Activated naive CD8-positive, alpha-beta T cell treated with anti-CD3 and anti-CD28 coated beads, Interleukin-2, amount 50 U/mL, for 24 hours (primary cell): ENCODE measurements at regions not wholly inside any gene's neighbourhood (a gene's known extent, or its start where the extent isn't known, plus 50 kb on each side); places are given as distances from the start of the nearest gene placed in this dataset.

Experiments
- ATAC-seq: fragments of 150-1000 bp; cut with Tn5 transposase; one replicate; pipeline ENCODE4 v1.10.0; 2021
- DNase-seq: peaks from one replicate; pipeline ENCODE4 v3.0.0; 2021
- H3K27ac Mint-ChIP-seq: one replicate; pipeline ENCODE4 v1.8.0; 2021; ENCODE audit warnings: mild to moderate bottlenecking, mixed read lengths
- H3K27me3 Mint-ChIP-seq: one replicate; pipeline ENCODE4 v1.8.0; 2021; ENCODE audit warnings: mixed read lengths
- H3K36me3 Mint-ChIP-seq: one replicate; pipeline ENCODE4 v1.8.0; 2021; ENCODE audit warnings: low read depth, mixed read lengths
- H3K4me1 Mint-ChIP-seq: one replicate; pipeline ENCODE4 v1.8.0; 2021; ENCODE audit warnings: mixed read lengths
- H3K4me3 Mint-ChIP-seq: one replicate; pipeline ENCODE4 v1.8.0; 2021; ENCODE audit warnings: mild to moderate bottlenecking, moderate library complexity, mixed read lengths
- H3K9me3 Mint-ChIP-seq: one replicate; pipeline ENCODE4 v1.8.0; 2021; ENCODE audit warnings: mixed read lengths

DNA sequence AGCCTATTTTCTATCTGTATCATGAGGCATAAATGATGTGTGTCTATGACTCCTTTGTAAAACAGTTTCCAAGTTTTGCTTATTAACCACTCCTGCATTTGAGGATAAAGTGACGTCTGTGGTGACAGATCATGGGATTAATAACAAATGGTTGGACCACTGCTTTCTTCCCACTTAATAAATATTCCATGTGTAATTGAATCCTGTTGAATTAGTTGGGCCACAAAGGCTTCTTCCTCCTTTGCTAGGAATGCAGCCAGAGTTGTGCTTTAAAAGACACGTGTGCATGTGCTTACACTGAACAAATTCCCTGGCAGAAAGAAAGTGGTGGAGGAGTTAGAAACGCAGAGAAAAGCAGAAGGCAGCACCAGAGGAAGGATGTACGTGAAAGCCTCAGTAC, 150.2 kb downstream of the ACTBL2 start:
- Mint-ChIP-seq H3K36me3 (no peaks in the 10 kb centered on the region), H3K27me3 (peaks cover 7% of the 10 kb centered on the region), H3K27ac (no peak overlapping the region), H3K4me1 (peaks cover 11% of the 10 kb centered on the region), H3K9me3 (no peaks in the 10 kb centered on the region), H3K4me3 (no peak overlapping the region)
- no peak for DNase-seq
- no peak for ATAC-seq

DNA sequence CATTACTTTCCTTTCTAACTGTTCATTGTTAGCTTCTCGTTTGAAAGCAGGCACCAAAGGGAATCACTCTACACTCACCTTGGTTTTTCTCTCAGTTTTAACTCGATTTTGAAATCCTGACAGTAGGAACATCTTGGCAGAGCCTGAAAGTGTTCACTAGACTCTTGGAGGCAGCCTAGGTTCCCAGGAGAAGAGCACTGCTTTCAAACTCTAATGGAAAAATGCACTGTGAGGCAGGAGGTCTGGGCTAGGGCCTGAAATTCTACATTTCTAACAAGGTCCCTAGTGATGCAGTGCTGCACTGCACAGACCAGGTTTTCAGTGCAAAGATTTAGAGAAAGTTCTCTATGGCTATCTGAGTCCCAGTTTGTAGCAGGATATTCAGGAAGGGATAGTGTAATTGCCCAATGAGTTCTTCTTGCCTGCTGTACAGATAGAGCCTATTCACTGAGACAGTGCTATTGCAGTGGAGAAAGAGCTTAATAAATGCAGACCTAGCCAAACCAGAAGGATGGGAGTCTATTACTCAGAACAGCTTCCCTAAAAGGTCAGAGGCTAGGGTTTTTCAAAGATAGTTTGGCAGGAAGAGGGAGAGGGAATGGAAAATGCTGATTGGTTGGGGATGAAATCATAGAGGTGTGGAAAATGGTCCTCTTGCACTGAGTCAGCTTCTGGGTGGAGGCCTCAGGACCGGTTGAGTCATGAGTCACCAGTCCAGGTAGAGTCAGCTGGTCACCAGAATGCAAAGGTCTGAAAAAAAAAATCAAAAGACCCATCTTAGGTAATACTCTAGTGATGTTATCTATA, 153.9 kb downstream of the GPBP1 start:
- Mint-ChIP-seq H3K27me3 (peaks cover 4% of the 10 kb centered on the region), H3K27ac (no peak overlapping the region), H3K9me3 (no peaks in the 10 kb centered on the region), H3K4me3 (no peak overlapping the region), H3K4me1 (peaks cover 16% of the 10 kb centered on the region), H3K36me3 (no peaks in the 10 kb centered on the region)
- peak; percentile 5 for DNase-seq
- ATAC-seq = peak; percentile 84

DNA sequence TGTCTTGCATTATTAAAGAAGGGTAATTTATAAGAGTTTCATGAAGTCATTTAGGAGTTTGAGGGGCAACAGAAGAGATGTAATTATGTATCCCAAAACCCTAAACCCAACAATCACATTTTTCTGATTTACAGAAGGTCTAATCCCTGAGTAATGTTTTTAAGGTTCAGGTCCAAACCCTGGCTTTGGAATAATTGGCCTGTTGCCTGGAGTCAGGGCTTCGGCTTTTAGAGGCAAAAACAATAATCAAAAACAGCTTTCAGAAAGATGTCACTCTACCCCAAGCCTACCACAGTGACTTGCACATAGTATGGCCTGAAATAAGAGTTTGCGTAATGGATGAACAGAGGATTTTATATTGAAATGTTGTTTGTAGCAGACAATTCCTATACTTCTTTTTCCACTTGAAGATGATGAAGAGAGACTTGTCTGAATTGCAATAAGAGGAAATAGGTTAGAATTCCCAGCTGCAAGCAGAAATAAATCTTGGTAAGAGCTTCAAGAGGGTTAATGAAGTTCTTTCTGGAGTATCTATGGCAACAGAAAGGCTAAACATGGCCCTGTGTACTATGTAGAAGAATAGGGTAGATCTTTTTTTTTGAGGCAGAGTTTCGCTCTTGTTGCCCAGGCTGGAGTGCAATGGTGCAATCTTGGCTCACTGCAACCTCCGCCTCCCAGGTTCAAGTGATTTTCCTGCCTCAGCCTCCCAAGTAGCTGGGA, 152.0 kb downstream of the GPBP1 start:
- Mint-ChIP-seq H3K4me1 (peaks cover 16% of the 10 kb centered on the region), H3K4me3 (no peak overlapping the region), H3K27me3 (peaks cover under 1% of the 10 kb centered on the region), H3K27ac (no peak overlapping the region), H3K9me3 (no peaks in the 10 kb centered on the region), H3K36me3 (no peaks in the 10 kb centered on the region)
- ATAC-seq (no peak), DNase-seq (no peak)

DNA sequence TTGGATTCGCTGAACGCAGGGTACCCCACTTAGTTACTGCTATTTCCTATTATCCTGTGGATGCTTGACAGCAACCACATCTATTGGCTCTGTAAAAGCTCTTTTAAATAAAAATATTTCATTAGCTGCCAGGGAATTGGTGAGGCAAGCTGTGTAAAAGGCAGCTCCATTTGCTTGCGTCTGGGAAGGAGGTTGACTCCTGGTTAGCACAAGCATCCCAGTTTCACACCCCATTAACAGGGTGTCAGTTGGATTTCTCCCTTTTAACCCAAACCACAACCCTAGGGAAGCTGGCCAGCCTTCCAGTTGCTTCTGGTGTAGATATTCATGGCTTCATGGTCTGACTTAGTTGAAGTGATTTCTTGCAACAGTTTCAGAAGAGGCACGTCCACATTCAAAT, 151.0 kb downstream of the GPBP1 start:
- no peak for DNase-seq
- Mint-ChIP-seq H3K27ac (no peak overlapping the region), H3K36me3 (no peaks in the 10 kb centered on the region), H3K27me3 (no peaks in the 10 kb centered on the region), H3K9me3 (no peaks in the 10 kb centered on the region), H3K4me1 (peaks cover 16% of the 10 kb centered on the region), H3K4me3 (no peak overlapping the region)
- ATAC-seq = no peak

DNA sequence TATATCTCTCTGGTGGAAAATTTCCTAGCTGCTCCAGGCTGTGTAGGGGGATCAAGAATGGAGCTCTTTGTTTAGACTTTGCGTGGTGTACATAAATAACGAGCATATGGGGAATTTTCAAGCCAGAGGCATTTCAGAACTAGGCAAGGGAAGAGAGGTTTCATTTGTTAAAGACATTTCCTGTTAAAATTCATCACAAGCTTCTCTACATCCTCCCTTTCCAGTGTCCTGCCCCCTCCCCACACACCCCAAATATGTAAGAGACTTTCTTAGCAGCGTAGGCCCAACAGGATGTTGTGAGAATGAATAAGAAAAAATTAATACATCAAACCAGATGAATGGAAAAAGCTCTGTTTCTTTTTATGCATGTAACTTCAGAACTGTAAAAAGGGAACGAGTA, 150.3 kb downstream of the GPBP1 start:
- no peak for ATAC-seq
- H3K27me3 Mint-ChIP-seq = no peaks in the 10 kb centered on the region
- H3K36me3 Mint-ChIP-seq = no peaks in the 10 kb centered on the region
- no peak overlapping the region for H3K27ac Mint-ChIP-seq
- peaks cover 16% of the 10 kb centered on the region for H3K4me1 Mint-ChIP-seq
- no peak for DNase-seq
- no peak overlapping the region for H3K4me3 Mint-ChIP-seq
- no peaks in the 10 kb centered on the region for H3K9me3 Mint-ChIP-seq

DNA sequence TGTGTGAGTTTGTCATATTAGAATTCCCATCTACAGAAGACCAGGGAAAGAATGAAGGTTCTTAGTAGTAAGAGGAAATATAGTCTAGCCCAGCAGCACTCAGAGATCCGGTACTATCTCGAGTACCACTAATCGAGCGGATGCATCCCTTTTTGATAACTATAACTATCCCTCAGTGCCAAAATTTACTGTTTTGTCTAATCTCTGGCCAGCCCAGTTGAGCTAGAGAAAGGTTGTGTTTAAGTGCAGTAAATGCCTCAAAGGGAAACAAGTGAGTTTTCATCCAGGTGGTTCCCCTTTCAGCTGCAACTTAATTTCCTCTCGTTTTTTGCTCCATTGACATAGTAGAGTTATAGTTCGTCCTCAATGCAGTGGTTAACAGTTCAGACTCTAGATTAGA, 146.7 kb downstream of the GPBP1 start:
- Mint-ChIP-seq H3K4me3 (no peak overlapping the region), H3K27ac (no peak overlapping the region), H3K4me1 (peaks cover 3% of the 10 kb centered on the region), H3K27me3 (peaks cover 4% of the 10 kb centered on the region), H3K36me3 (no peaks in the 10 kb centered on the region), H3K9me3 (no peaks in the 10 kb centered on the region)
- no peak for DNase-seq
- ATAC-seq = no peak

DNA sequence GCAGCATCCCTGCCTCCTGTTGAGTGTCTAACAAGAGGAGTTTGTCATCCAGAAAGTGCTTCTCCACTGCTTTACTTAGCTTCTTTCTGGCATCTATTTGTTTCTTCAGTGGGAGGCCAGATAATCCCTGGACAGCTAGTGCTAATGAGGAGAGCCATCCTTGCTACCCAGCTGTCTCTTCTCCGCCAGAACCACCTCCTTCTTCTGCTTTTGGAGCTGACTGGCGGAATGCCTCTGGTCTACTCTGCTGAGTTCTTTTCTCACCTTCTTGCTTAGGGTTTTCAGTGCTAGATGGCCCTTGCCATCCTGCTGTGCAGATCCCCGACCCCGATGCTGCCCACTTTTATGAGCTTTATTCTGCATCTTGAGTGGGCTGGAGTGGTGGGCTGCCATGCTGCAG, 145.8 kb downstream of the GPBP1 start:
- ATAC-seq (no peak), DNase-seq (no peak)
- Mint-ChIP-seq H3K4me1 (peaks cover 3% of the 10 kb centered on the region), H3K36me3 (no peaks in the 10 kb centered on the region), H3K9me3 (no peaks in the 10 kb centered on the region), H3K27me3 (peaks cover 6% of the 10 kb centered on the region), H3K27ac (no peak overlapping the region), H3K4me3 (no peak overlapping the region)

DNA sequence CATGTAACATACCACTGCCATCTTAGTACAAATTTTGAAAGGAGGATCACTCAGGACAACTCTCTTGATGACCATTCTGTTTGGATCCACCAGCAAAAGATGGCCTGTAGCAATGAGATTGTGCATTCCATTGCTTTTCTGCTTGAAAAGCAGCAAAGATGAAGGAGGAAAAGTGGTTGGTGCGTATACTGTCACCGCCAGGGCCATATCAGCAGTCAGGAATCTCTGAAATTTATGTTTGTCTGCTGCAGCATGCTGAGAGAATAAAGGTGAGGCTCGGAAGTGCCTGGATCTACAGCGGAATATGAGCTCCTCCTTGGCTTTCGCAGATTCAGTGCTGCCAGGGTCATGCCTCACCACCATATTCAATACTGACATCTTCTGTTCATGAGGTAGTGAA, 144.4 kb downstream of the GPBP1 start:
- ATAC-seq (no peak), DNase-seq (no peak)
- Mint-ChIP-seq H3K9me3 (no peaks in the 10 kb centered on the region), H3K4me3 (no peak overlapping the region), H3K4me1 (no peaks in the 10 kb centered on the region), H3K36me3 (no peaks in the 10 kb centered on the region), H3K27me3 (peaks cover 6% of the 10 kb centered on the region), H3K27ac (no peak overlapping the region)

DNA sequence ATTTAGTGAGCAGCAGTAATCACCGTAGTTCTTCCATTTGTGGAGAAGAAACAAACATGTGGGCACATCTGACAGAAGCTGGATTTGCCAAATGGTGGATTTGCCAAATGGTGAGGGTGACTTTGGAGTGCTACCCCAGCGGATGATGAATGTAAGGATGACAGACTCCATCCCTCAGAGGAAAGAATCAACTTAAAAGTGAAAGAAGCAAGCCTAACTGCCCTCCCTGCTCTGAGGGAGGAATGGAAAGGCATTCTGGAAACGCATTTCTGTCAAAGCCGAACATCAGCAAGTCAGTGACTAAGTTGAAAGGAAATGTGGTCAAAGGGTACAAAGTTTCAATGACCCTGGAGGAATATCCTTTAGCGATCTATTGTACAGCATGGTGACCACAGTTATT, 143.5 kb downstream of the GPBP1 start:
- H3K36me3 Mint-ChIP-seq = no peaks in the 10 kb centered on the region
- H3K4me1 Mint-ChIP-seq = no peaks in the 10 kb centered on the region
- DNase-seq (no peak), ATAC-seq (no peak)
- no peaks in the 10 kb centered on the region for H3K9me3 Mint-ChIP-seq
- H3K27ac Mint-ChIP-seq = no peak overlapping the region
- H3K27me3 Mint-ChIP-seq = peaks cover 6% of the 10 kb centered on the region
- H3K4me3 Mint-ChIP-seq = no peak overlapping the region

DNA sequence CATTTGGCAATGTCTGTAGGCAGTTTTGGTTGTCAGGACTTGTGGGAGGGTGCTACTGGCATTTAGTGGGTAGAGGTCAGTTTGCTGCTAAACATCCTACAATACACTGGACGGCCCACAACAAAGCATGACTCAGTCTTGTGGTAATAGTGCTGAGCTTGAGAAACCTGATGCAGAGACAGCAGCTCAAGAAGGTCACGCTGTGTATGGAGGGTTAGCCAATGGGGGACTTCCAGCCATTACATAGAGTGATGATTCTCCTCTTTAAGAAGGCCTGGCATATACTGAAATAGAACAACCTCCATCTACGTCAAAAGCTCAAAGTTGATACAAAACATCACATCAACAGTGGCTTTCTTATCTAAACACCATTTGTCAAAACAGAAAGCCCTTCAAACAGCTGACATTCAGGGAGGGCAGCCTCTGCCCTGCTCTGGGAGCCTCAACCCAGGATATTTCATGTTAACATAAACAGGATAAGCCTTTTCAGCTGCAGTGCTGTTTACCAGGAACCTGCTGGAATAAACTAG, 143.0 kb downstream of the GPBP1 start:
- no peak overlapping the region for H3K27ac Mint-ChIP-seq
- ATAC-seq = peak; percentile 92
- peaks cover 6% of the 10 kb centered on the region for H3K27me3 Mint-ChIP-seq
- no peak overlapping the region for H3K4me3 Mint-ChIP-seq
- H3K9me3 Mint-ChIP-seq = no peaks in the 10 kb centered on the region
- no peaks in the 10 kb centered on the region for H3K36me3 Mint-ChIP-seq
- DNase-seq = peak; percentile 12
- no peaks in the 10 kb centered on the region for H3K4me1 Mint-ChIP-seq

DNA sequence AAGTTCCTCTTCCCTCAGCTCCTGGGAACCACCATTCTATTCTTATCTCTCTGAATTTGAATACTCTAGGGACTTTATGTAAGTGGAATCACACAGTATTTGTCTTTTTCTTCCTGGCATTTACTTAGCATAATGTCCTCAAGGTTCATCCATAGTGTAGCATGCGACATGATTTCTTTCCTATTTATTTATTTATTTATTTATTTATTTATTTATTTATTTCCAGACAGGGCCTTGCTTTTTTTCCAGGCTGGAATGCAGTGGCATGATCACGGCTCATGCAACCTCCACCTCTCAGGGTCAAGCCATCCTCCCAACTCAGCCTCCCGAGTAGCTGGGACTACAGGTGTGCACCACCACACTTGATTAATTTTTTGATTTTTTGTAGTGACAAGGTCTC, 142.1 kb downstream of the GPBP1 start:
- no peaks in the 10 kb centered on the region for H3K9me3 Mint-ChIP-seq
- H3K27me3 Mint-ChIP-seq = peaks cover 6% of the 10 kb centered on the region
- no peak overlapping the region for H3K4me3 Mint-ChIP-seq
- ATAC-seq (no peak), DNase-seq (no peak)
- H3K27ac Mint-ChIP-seq = no peak overlapping the region
- no peaks in the 10 kb centered on the region for H3K4me1 Mint-ChIP-seq
- H3K36me3 Mint-ChIP-seq = no peaks in the 10 kb centered on the region
